ENCODE measurements at regions not wholly inside any gene's neighbourhood (a gene's known extent, or its start where the extent isn't known, plus 50 kb on each side); places are given as distances from the start of the nearest gene placed in this dataset.
"Not testable (repeated sequence)": the region's sequence is repeated elsewhere in the genome, so short reads cannot be mapped to it uniquely, and the experiment has no call there.

- Histone ChIP-seq H3K4me1 (no peaks in the 10 kb centered on the region), H3K4me2 (no peak overlapping the region), H3K9me3 (no peaks in the 10 kb centered on the region), H3K4me3 (no peak overlapping the region), H3K27ac (no peak overlapping the region)
- ATAC-seq (no peak), DNase-seq (ENCODE audit: low read depth in 1 of 2, low spot score in 1 of 2) (no peak), FAIRE-seq (peak; percentile 13)
- POLR2A ChIA-PET = no interaction called here
- TF ChIP-seq ZC3H11A (IDR thresholded peaks at IDR 0.05) (no peak), NFE2L2 (conservative IDR thresholded peaks at IDR 0.05; ENCODE audit: low read length) (no peak), HOXB13 (CRISPR knock-in tag; IDR thresholded peaks at IDR 0.05; ENCODE audit: low read depth) (no peak), BHLHE40 (IDR thresholded peaks at IDR 0.05; ENCODE audit: low read depth, low read length) (no peak)
- 0% methylated on average over 4 of the region's 4 CpGs for WGBS (ENCODE audit: missing lambda C conversion rate)
- CTCF ChIA-PET = no interaction called here
These were observed 542.3 kb upstream of the GRIA3 start for GRCh38 chrX:122641826-122642225.

- DNase-seq (ENCODE audit: low read depth in 1 of 2, low spot score in 1 of 2); FAIRE-seq; CTCF ChIA-PET; POLR2A ChIA-PET; H3K4me3 ChIP-seq; H3K27ac ChIP-seq; H3K9me3 ChIP-seq; H3K4me2 ChIP-seq; ATAC-seq; H3K4me1 ChIP-seq: not testable (repeated sequence)
- 38% methylated on average over 15 of the region's 16 CpGs for WGBS (ENCODE audit: missing lambda C conversion rate)
These were observed 528.8 kb upstream of the GRIA3 start for GRCh38 chrX:122655256-122655655.

GRCh38 chrX:122666601-122667000, 517.5 kb upstream of the GRIA3 start:
- no peaks in the 10 kb centered on the region for H3K9me3 ChIP-seq
- no peak overlapping the region for H3K27ac ChIP-seq
- FAIRE-seq (no peak), ATAC-seq (no peak), DNase-seq (ENCODE audit: low read depth in 1 of 2, low spot score in 1 of 2) (no peak)
- TF ChIP-seq CEBPB (IDR thresholded peaks at IDR 0.05) (no peak), HOXB13 (CRISPR knock-in tag; IDR thresholded peaks at IDR 0.05; ENCODE audit: low read depth) (no peak), BCL3 (IDR thresholded peaks at IDR 0.05) (no peak), KDM5A (IDR thresholded peaks at IDR 0.05) (no peak), ZC3H11A (IDR thresholded peaks at IDR 0.05) (no peak), EP300 (IDR thresholded peaks at IDR 0.05) (no peak), EHF (CRISPR knock-in tag; IDR thresholded peaks at IDR 0.05) (no peak), CHD4 (IDR thresholded peaks at IDR 0.05; ENCODE audit: borderline replicate concordance) (no peak), FOSL2 (IDR thresholded peaks at IDR 0.05) (no peak), FOSL2 (CRISPR knock-in tag; IDR thresholded peaks at IDR 0.05) (no peak), RCOR1 (IDR thresholded peaks at IDR 0.05; ENCODE audit: low read depth, low read length) (no peak), REST (IDR thresholded peaks at IDR 0.05) (no peak), ZFP36 (IDR thresholded peaks at IDR 0.05; ENCODE audit: borderline replicate concordance, partially characterized antibody) (no peak), ZNF302 (CRISPR knock-in tag; IDR thresholded peaks at IDR 0.05) (no peak), PHF8 (IDR thresholded peaks at IDR 0.05; ENCODE audit: borderline replicate concordance, low read depth) (no peak), JUN (IDR thresholded peaks at IDR 0.05) (no peak), TFCP2L1 (CRISPR knock-in tag; IDR thresholded peaks at IDR 0.05) (no peak), MAFK (IDR thresholded peaks at IDR 0.05; ENCODE audit: partially characterized antibody) (no peak)
- ChIA-PET POLR2A (no interaction called here), CTCF (no interaction called here)
- H3K4me3 ChIP-seq = no peak overlapping the region
- 0% methylated on average over 1 of the region's 1 CpG for WGBS (ENCODE audit: missing lambda C conversion rate)
- H3K4me2 ChIP-seq = no peak overlapping the region
- no peaks in the 10 kb centered on the region for H3K4me1 ChIP-seq
